DND-41 (cell line): ENCODE measurements at regions not wholly inside any gene's neighbourhood (a gene's known extent, or its start where the extent isn't known, plus 50 kb on each side); places are given as distances from the start of the nearest gene placed in this dataset.

Source experiments
- EZH2 ChIP-seq: IDR thresholded peaks from 3 replicates; pipeline ENCODE4 v1.6.1; 2012; ENCODE audit warnings: borderline replicate concordance, low read depth, mild to moderate bottlenecking, moderate library complexity, low read length, inconsistent platforms; ENCODE audit not compliant: severe bottlenecking
- TF ChIP-seq, protein P1 (sequence below): IDR thresholded peaks from 2 replicates; pipeline ENCODE4 v1.5.1; 2012; ENCODE audit warnings: borderline replicate concordance, low read length, moderate library complexity, mild to moderate bottlenecking; ENCODE audit not compliant: poor library complexity, severe bottlenecking; ENCODE audit errors: extremely low read depth

DNA sequence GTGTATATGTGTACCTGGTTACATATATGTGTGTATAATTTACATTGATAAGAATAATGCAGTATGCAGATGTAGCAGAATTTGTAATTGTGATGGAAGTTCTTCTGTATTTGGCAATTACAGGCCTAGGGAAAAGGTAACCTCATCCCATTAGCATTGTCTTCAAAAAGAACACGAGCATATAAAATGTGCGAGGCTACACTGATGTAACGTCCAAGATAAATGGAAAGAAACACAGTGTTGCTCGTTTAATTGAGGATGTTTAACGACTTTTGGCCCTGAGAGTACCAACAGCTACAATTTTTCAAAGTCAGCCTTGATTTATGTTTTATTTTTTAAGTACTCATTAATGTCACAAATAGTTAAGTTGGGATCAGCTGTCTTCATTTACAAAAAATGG lies 703.5 kb upstream of the RBFOX1 start:
- TF ChIP-seq, protein P1, sequence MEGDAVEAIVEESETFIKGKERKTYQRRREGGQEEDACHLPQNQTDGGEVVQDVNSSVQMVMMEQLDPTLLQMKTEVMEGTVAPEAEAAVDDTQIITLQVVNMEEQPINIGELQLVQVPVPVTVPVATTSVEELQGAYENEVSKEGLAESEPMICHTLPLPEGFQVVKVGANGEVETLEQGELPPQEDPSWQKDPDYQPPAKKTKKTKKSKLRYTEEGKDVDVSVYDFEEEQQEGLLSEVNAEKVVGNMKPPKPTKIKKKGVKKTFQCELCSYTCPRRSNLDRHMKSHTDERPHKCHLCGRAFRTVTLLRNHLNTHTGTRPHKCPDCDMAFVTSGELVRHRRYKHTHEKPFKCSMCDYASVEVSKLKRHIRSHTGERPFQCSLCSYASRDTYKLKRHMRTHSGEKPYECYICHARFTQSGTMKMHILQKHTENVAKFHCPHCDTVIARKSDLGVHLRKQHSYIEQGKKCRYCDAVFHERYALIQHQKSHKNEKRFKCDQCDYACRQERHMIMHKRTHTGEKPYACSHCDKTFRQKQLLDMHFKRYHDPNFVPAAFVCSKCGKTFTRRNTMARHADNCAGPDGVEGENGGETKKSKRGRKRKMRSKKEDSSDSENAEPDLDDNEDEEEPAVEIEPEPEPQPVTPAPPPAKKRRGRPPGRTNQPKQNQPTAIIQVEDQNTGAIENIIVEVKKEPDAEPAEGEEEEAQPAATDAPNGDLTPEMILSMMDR, result no peak
- TF ChIP-seq EZH2, result no peak
